ENCODE measurements at regions not wholly inside any gene's neighbourhood (a gene's known extent, or its start where the extent isn't known, plus 50 kb on each side); places are given as distances from the start of the nearest gene placed in this dataset.
"Not testable (repeated sequence)": the region's sequence is repeated elsewhere in the genome, so short reads cannot be mapped to it uniquely, and the experiment has no call there.

- Histone ChIP-seq H3K4me3 (replicated peaks; ENCODE audit: insufficient read depth, low read length) (no peak overlapping the region), H3K27ac (replicated peaks) (no peak overlapping the region), H3K27me3 (ENCODE audit: insufficient read depth, poor library complexity, severe bottlenecking) (no peaks in the 10 kb centered on the region)
- no peak for TF ChIP-seq GABPA (IDR thresholded peaks at IDR 0.05; ENCODE audit: low read depth)
- TF ChIP-seq, protein P1, sequence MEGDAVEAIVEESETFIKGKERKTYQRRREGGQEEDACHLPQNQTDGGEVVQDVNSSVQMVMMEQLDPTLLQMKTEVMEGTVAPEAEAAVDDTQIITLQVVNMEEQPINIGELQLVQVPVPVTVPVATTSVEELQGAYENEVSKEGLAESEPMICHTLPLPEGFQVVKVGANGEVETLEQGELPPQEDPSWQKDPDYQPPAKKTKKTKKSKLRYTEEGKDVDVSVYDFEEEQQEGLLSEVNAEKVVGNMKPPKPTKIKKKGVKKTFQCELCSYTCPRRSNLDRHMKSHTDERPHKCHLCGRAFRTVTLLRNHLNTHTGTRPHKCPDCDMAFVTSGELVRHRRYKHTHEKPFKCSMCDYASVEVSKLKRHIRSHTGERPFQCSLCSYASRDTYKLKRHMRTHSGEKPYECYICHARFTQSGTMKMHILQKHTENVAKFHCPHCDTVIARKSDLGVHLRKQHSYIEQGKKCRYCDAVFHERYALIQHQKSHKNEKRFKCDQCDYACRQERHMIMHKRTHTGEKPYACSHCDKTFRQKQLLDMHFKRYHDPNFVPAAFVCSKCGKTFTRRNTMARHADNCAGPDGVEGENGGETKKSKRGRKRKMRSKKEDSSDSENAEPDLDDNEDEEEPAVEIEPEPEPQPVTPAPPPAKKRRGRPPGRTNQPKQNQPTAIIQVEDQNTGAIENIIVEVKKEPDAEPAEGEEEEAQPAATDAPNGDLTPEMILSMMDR (IDR thresholded peaks at IDR 0.05; ENCODE audit: insufficient read depth, low read length) = no peak
- TF ChIP-seq REST (IDR thresholded peaks at IDR 0.05; ENCODE audit: insufficient replicate concordance, low read depth) = no peak
- no peak for TF ChIP-seq POLR2AphosphoS5 (IDR thresholded peaks at IDR 0.05; ENCODE audit: low read depth)
- no peak for TF ChIP-seq SPI1 (IDR thresholded peaks at IDR 0.05; ENCODE audit: borderline replicate concordance, low read depth)
- DNase-seq (ENCODE audit: low read depth in 1 of 2, low spot score in 1 of 2) = no peak
These were observed 377.1 kb downstream of the CDH19 start for GRCh38 chr18:66226782-66227181.

- not testable (repeated sequence) for DNase-seq (ENCODE audit: low read depth in 1 of 2, low spot score in 1 of 2); H3K27me3 ChIP-seq (ENCODE audit: insufficient read depth, poor library complexity, severe bottlenecking); H3K4me3 ChIP-seq (replicated peaks; ENCODE audit: insufficient read depth, low read length); H3K27ac ChIP-seq (replicated peaks)
These were observed 380.6 kb downstream of the CDH19 start for GRCh38 chr18:66223317-66223716.

DNA sequence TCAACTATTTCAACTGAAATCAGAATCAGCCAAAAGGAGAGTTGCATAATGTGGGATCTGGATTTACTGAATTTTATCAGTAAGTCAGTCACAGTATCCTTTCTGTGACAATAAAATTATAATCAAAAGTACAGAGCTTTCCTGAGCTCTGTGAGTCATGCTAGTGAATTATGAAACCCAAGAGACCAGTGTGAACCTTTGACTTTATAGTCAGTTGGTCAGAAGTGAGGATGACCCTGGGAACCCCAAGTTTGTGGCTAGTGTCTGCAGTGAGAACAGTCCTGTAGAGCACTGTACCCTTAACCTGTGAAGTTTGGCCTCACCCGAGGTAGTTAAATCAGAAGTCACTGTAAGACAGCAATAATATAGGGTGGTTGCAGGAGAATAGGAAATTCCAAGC lies 381.7 kb downstream of the CDH19 start:
- Histone ChIP-seq H3K4me3 (replicated peaks; ENCODE audit: insufficient read depth, low read length) (no peak overlapping the region), H3K27ac (replicated peaks) (no peak overlapping the region), H3K27me3 (ENCODE audit: insufficient read depth, poor library complexity, severe bottlenecking) (no peaks in the 10 kb centered on the region)
- DNase-seq (ENCODE audit: low read depth in 1 of 2, low spot score in 1 of 2) = no peak
- TF ChIP-seq, protein P1 (IDR thresholded peaks at IDR 0.05; ENCODE audit: insufficient read depth, low read length) = no peak
- TF ChIP-seq GABPA (IDR thresholded peaks at IDR 0.05; ENCODE audit: low read depth) (no peak), SPI1 (IDR thresholded peaks at IDR 0.05; ENCODE audit: borderline replicate concordance, low read depth) (no peak), POLR2AphosphoS5 (IDR thresholded peaks at IDR 0.05; ENCODE audit: low read depth) (no peak), REST (IDR thresholded peaks at IDR 0.05; ENCODE audit: insufficient replicate concordance, low read depth) (no peak)

GRCh38 chr18:66219817-66220216 lies 384.1 kb downstream of the CDH19 start:
- Histone ChIP-seq H3K27ac (replicated peaks) (no peak overlapping the region), H3K4me3 (replicated peaks; ENCODE audit: insufficient read depth, low read length) (no peak overlapping the region), H3K27me3 (ENCODE audit: insufficient read depth, poor library complexity, severe bottlenecking) (no peaks in the 10 kb centered on the region)
- no peak for TF ChIP-seq POLR2AphosphoS5 (IDR thresholded peaks at IDR 0.05; ENCODE audit: low read depth)
- no peak for DNase-seq (ENCODE audit: low read depth in 1 of 2, low spot score in 1 of 2)

- no peak overlapping the region for H3K27ac ChIP-seq (replicated peaks)
- DNase-seq (ENCODE audit: low read depth in 1 of 2, low spot score in 1 of 2) = no peak
- no peaks in the 10 kb centered on the region for H3K27me3 ChIP-seq (ENCODE audit: insufficient read depth, poor library complexity, severe bottlenecking)
- no peak overlapping the region for H3K4me3 ChIP-seq (replicated peaks; ENCODE audit: insufficient read depth, low read length)
- TF ChIP-seq SPI1 (IDR thresholded peaks at IDR 0.05; ENCODE audit: borderline replicate concordance, low read depth) (no peak), REST (IDR thresholded peaks at IDR 0.05; ENCODE audit: insufficient replicate concordance, low read depth) (no peak), POLR2AphosphoS5 (IDR thresholded peaks at IDR 0.05; ENCODE audit: low read depth) (no peak), GABPA (IDR thresholded peaks at IDR 0.05; ENCODE audit: low read depth) (no peak)
- TF ChIP-seq, protein P1 (IDR thresholded peaks at IDR 0.05; ENCODE audit: insufficient read depth, low read length) = no peak
These were observed 392.1 kb downstream of the CDH19 start for GRCh38 chr18:66211749-66212148.

Data from HL-60 (cell line).